NCI-H1105 treated with DMSO at 0.1 percent for 48 hours (cell line): ENCODE measurements at regions not wholly inside any gene's neighbourhood (a gene's known extent, or its start where the extent isn't known, plus 50 kb on each side); places are given as distances from the start of the nearest gene placed in this dataset.
"Not testable (repeated sequence)": the region's sequence is repeated elsewhere in the genome, so short reads cannot be mapped to it uniquely, and the experiment has no call there.

Source experiments
- DNase-seq: peaks from one replicate; lab custom pipeline; 2025; lab: John Stamatoyannopoulos, UW

GRCh38 chr7:69398986-69399385 lies 199.3 kb upstream of the AUTS2 start:
- DNase-seq, result no peak

GRCh38 chr7:69399401-69399800 lies 198.9 kb upstream of the AUTS2 start:
- no peak for DNase-seq

GRCh38 chr7:69402696-69403095 lies 195.6 kb upstream of the AUTS2 start:
- DNase-seq, result no peak

- no peak for DNase-seq
Observed at GRCh38 chr7:69403169-69403568, 195.1 kb upstream of the AUTS2 start.

GRCh38 chr7:69411018-69411417 lies 187.3 kb upstream of the AUTS2 start:
- DNase-seq, result no peak

- no peak for DNase-seq
Observed at GRCh38 chr7:69411466-69411865, 186.8 kb upstream of the AUTS2 start.

- DNase-seq, result no peak
Observed at GRCh38 chr7:69412331-69413146, 185.7 kb upstream of the AUTS2 start.

GRCh38 chr7:69414555-69414954 lies 183.7 kb upstream of the AUTS2 start:
- no peak for DNase-seq

GRCh38 chr7:69418869-69419670 lies 179.2 kb upstream of the AUTS2 start:
- DNase-seq, result no peak

GRCh38 chr7:69419934-69420333 lies 178.3 kb upstream of the AUTS2 start:
- DNase-seq, result no peak

GRCh38 chr7:69422574-69422985 lies 175.7 kb upstream of the AUTS2 start:
- DNase-seq, result no peak

- no peak for DNase-seq
Observed at GRCh38 chr7:69426705-69427104, 171.6 kb upstream of the AUTS2 start.

- DNase-seq, result no peak
Observed at GRCh38 chr7:69428089-69428488, 170.2 kb upstream of the AUTS2 start.

- DNase-seq, result peak; percentile 78
Observed at GRCh38 chr7:69429911-69430383, 168.3 kb upstream of the AUTS2 start.

GRCh38 chr7:69430384-69431021 lies 167.8 kb upstream of the AUTS2 start:
- peak; percentile 75 for DNase-seq

GRCh38 chr7:69431626-69432025 lies 166.6 kb upstream of the AUTS2 start:
- DNase-seq, result no peak

- not testable (repeated sequence) for DNase-seq
Observed at GRCh38 chr7:69432276-69432675, 166.0 kb upstream of the AUTS2 start.

GRCh38 chr7:69433081-69433480 lies 165.2 kb upstream of the AUTS2 start:
- DNase-seq, result no peak

- no peak for DNase-seq
Observed at GRCh38 chr7:69434398-69434815, 163.9 kb upstream of the AUTS2 start.

GRCh38 chr7:69435711-69436110 lies 162.6 kb upstream of the AUTS2 start:
- DNase-seq, result no peak

- DNase-seq, result no peak
Observed at GRCh38 chr7:69436946-69437345, 161.3 kb upstream of the AUTS2 start.

- DNase-seq, result no peak
Observed at GRCh38 chr7:69438584-69439412, 159.5 kb upstream of the AUTS2 start.
